ENCODE measurements at regions not wholly inside any gene's neighbourhood (a gene's known extent, or its start where the extent isn't known, plus 50 kb on each side); places are given as distances from the start of the nearest gene placed in this dataset.

DNA sequence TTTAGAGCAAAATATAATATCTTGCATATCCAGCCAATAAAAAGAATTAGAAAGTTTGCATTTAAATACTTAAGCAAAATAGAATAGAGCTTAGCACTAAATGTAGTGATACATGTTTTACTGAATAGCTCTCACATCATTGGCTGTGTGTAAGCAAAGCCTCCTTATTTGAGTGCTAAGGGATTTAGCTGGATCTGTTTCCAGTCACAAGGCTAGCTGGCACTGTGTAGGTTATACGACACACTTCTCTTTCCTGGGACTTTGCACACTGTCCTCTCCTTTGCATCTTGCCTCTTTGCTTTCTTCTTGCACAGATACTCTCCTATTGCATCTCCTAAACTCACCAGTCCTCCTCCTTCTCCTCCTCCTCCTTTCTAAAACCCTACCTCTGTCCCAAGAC is 423.8 kb downstream of the KLF5 start:
- no peak for DNase-seq

DNA sequence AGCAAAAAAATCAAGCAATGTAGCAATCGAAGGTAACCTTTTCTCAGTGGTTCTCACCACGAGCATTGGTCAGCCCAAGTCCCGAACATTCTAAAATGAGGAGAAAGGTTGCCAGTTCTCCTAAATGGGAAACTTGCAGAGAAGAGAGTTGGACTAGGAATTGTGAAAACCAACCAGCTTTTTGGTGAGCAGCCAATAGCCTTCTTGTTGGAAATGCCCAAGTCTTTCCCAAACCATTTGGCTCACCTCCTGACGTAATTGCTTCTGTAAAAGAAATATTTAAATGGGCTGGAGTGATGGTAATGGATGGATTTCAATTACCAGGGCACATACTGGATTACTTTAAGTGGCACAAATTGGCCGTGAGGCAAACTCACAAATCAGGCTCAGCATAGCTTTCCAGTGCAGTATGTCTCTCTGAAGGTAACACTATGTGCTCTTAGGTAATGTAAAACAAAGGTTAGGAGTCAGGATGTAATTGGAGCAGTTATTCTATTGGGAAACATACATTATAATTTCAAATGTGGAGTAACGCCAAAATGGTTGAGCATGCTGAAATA is 423.2 kb downstream of the KLF5 start:
- no peak for DNase-seq

DNA sequence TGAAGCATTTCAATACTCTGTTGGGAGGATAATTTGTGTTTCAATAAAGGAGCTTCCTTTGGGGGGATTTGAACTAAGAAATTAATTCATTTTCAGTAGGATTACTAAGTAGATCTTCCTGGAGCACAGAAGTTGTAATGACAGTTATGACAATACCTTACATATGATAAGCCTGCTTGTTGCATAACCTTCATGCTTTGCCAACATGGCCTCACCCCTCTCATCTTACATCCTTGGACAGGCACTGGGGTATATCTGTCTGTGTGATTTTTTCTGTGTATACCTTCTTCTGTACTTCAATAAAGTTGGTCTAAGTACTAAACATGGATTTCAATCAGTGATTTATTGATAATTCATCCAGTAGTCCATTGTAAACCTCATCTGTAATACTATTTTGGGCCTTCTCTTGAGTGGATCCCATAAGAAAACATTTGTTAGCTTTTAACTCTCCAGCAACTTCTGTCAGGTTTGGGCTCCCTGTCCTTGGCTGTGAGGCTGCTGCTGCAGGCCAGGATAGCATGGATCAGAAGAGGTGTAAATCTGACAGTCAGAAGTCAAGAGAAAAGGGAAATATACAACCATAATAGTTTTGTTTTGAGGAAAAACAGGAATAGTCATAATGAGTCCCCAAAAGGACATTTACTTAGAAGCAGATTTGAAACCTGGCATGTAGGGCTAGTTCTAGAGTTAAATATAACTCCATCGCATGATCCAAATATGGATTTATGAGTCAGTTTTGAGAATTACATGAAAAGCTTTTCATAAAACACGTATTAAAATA is 422.2 kb downstream of the KLF5 start:
- no peak for DNase-seq

DNA sequence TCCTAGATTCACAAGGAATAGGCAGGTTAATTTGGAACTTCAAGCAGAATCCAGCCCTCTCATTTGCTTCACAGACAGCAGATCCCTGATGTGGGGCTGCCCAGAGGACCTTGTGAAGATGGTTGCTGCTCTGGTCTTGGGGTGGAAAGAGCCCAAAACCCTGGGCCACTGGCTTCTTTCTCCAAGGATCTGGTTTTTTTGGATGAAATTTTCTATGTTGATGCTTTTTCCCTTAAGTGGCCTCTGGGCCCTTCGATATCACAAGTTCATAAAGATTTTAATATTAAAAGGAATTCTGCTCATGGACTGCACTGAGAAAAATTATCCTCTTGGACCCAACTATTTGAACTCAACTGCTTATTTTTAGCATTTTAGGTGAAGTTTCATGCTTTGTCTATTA is 421.1 kb downstream of the KLF5 start:
- DNase-seq, result no peak

DNA sequence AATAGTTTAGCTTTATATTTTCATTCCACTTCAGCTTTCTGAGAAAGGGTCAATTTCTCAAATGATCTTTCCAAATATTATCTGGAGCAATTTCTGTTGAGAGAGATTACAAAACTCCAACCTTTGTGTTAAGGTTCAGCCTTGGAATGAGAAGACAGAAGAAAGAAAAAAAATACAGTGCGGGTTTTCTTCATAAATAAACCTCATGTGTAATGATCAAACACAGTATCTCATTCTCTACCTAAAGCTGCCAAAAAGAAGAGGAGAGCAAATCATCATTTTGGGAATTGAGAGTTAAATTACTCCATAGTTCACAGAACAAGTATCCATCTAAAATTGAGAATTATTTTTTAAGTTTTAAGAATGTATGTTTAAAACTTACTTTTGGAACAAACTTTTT is 420.5 kb downstream of the KLF5 start:
- no peak for DNase-seq

DNA sequence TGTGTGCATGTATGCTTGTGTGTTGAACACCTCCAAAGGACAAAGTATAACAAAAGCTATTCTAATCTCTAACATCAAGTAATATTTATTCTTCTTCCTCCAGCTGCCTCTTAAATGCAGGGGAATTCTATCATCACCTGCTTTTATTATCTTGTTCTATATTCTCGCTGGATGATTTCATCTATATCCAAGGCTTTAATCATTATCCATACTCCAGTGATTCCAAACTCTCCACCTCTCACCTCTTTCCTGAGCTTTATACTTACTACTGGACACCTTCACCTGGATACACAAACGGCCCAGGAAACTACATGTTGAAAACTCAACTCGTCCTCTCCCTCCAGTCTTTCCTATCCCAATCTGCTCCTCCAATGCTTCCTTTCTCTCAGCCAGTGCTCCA is 418.6 kb downstream of the KLF5 start:
- DNase-seq, result no peak

DNA sequence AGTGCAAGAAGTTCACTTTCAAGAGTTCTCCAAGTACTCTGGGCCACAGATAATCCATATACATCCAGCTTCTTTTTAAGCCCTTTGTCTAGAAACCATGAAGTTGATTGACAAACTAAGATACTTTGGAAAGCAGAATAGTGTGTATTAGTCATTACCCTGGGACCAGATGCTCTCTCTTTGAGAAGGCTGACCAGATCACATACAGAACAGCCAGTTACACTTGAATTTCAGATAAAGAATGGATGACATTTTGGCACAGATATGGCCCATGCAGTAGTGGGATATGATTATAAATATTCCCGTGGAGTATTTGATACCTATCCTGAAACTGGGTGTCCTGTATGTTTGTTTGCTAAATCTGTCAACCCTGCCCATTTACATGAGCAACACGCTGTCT is 414.2 kb downstream of the KLF5 start:
- DNase-seq, result no peak

DNA sequence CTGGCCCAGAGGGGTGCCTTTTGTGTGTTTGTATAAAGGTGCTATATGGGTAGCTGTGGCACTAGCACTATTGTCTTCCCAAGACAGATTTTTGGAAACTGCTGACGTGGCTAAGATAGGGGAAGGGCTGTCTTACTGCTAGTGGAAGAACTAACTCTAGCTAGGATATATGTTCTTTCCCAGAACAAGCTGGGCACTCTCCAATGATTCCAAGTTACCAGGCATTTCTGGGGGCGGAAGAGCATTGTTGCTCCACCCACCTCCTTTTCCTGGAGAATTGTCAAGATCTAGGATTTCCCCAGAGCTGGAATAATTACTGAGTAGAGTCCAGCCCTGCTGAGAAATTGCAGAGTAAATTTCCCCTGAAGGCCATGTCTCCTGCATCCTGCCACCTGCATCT is 408.3 kb downstream of the KLF5 start:
- no peak for DNase-seq

DNA sequence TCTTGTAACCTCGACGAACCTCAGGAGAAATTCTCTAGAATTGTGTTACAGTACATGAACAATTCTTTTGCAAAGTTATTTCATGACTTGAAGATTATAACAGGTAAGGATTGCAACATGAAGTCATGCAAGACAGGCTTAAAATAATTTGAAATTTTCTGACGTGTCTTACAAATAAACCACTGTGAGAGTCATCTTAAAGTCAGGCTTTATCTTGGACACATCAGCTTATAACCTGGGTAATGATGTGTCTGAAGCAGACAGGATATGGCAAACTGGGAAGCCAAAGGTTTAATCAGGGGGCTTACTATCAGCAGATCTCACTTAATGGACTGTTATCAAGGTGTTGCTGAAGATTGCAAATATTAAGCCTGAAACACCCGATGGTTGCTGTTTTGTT is 407.8 kb downstream of the KLF5 start:
- DNase-seq, result no peak

DNA sequence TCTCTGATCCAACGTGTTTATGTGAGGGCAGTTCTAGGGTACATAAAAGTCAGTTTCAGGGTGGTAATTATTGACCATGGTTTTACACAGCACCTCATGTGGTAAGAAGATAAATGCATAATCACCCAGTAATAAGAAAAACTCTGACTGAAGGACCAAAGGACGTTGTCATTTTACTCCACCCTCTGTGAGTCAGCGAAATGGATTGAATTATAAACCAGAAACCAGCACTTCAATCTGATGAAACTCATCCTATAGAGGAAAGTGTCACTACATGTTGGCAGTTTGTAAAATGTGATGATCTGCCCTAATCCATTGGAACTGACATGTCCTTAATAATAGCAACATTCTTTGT is 406.8 kb downstream of the KLF5 start:
- no peak for DNase-seq

DNA sequence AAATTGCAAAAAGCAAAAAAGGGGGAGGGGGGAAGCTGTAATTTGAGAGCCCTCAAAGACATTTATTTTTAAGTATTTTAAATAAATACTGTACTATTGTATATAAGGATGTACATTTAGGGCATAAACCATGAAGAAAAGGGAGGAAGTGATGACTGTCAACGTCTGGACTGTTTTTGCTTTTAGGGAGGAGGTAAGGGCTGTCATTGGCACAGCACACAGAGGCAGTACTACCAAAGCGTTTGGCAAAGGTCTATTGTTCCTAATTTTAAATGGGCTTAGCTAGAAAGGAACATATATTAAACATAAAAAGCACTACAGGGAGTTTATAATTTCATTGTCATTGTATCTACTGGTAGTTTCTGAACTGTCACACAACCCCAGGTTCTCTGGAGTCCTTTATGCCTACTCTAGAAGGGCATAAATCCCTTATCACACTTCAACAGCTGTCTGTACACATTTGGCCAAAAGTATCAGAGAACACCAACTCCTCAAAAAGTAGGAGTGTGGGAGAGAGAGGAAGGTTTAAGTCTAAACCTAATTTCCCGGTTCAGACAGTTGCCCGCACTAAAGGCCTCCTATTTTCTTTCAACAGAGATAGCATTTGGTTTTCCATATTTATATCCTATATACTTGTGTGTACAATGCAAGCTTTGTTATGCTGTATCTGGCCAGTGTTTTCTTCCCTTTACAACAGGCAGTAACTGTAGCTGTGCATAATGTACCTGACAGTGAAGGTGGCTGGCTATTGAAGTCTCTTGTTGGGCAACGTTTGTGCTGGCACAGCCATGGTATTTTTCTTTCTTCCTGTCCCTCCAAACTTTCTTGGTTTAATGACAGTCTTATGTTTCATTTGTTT is 406.2 kb downstream of the KLF5 start:
- no peak for DNase-seq

DNA sequence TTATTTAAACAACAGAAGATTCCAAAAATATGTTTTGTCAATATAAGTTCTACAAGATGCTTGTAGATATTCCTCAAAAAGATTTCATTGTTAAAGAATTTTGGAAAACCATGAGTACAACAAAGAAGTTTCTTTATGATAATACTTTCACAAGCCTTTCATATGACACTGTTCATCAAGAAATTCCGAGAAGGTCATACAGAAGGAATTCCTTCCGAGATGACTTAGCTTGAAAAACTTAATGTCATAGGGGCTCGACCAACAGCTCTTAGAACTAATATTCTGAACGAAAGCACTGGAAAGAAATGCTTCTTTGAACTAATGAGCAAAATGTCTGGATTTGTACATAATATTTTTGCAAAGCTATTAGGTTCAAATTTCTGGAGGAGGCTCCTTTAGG is 403.4 kb downstream of the KLF5 start:
- no peak for DNase-seq

DNA sequence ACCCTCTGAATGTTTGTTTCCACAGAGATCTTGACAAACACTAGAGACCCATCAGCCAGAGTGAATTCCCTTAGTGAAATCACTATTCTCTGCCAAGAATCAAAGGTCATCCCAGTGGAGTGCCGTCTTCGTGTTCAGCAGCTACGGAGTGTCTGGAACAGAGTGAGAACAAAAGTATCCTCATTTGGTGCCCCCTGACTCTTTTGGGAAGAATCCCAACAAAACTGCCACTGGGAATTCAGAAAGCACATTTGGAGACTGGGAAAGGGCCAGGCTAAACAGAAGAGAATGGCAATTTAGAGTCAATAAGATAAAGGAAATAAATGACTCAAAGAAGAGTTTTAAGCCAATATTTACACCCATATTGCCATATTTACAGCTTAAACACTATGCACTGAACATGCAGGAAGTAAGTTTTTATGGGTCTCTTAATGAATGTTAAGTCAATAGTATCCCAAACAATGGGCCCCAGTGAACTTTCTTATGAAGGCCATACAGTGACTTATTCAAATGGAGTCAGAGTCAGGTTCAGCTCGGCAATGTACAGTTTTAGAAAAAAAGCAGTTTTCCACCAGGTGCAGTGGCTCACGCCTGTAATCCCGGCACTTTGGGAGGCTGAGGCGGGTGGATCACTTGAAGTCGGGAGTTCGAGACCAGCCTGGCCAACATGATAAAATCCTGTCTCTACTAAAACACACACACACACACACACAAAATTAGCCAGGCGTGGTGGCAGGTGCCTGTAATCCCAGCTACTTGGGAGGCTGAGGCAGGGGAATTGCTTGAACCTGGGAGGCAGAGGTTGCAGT is 392.6 kb downstream of the KLF5 start:
- DNase-seq, result no peak

DNA sequence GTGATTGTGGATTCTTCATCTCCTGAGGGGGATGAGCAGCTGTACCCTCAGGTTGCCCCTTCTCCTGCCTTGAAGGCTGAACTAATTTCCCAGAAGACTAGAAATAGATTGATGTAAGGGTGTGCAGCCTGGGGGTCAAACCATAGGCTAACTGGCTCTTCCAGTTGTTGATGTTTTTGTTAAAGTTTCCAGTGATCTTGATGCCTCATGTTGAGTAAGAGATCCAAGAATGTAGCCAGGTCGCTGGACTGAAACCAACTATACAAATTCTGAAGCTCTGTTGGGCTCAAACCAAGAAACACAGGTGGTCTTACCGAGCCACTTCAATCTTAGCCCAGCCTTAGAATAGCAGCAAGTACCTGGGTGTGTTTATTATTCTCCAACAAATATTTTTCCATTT is 391.8 kb downstream of the KLF5 start:
- no peak for DNase-seq

DNA sequence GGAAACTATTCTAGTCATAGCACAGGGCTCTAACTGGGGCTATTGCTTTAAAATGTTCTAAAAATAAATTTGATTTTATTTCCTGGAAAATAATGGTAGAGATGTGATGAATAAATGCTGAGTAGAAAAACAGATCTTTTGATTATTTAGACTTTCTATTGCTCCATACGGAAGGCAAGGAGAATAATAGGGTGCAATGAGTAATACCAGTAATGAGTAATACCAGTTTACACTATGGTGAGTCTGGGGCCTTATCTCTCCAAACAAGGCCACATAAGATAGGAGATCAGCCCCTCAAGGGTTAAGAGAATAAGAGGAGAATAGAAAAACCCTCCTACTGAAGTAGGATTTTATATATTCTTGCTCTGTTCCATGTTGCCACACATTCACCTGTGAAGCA is 390.4 kb downstream of the KLF5 start:
- no peak for DNase-seq

DNA sequence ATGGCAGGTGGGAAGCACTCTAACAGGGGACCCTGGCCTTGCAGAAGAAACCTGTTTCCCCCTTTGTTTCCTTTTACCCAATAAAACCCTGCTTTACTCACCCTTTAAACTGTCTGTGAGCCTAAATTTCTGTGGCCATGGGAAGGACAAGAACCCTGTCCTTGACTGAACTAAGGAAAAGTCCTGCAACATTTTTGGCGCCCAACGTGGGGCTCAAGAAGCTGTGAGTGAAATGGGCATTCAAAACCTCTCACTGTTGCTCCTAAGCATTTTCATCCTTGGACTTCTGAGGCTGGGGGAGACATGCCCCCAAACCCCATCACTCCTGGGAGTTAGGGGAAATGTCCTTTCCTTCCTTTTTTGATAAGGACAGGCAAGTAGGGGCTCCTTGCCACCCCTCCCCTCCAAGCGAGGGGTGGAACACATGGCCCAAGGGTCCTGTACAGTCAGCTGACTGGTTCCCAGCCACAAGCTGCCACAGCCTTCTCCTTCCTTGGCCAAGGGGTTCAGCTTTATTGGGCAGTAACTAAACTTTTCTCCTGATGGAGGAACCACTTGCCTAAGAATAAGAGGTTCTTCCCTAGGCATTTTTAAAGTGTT is 381.6 kb downstream of the KLF5 start:
- DNase-seq, result peak in 1 of 2 experiments; percentile 2

DNA sequence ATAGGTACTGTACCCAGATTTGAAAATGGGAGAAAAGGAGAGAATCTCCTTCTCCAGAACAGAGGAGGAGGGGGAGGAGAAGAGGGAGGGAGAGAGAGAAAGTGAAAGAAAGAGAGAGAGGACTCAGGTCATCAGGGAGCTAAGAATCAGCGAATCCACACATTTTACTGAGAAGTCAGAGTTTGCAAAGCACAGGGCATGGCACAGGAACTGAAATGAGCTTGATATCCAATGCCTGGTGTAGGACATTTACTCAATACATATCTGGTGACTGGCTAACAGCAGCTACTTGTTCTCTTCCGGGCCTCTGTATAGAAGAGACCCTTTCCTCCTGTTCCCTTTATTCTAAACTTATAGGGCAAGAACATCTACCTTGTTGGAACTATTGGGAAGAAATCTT is 375.1 kb downstream of the KLF5 start:
- no peak for DNase-seq

DNA sequence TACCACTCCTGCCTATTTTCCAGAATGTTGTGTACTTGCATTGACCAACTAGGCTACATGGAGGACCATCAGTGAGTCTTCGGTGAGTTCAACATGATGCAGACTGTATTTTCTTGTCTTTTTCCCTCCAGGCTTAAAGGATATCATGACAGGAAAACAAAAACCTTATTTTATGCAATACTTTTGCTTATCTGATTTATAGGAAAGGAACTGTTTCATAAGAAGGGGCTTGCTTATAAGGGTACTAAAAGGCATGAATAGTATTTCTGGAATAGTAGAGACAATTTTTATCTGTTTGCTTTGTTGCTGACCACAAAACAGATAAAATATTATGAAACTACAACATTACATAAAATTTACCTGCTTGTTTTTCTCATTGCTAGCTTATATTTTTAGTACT is 374.7 kb downstream of the KLF5 start:
- DNase-seq, result no peak

DNA sequence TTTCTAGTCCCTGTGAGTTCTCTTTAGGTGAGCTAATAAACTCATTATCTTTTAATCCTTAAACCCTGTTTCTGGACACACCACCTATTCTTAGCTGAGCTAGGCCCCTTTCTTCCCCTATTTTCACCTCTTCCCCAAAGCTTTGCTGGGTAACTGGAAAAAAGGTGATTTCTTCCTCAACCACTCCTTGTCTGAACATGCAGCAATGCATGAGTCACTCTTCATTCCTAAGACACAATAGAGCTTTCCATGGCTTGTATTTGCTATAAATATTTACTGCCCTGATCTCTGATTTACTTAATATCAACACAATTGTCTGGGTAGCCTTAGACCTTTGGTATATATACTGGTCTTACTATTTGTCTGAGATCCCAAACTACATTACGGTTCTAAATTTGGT is 370.9 kb downstream of the KLF5 start:
- DNase-seq, result no peak

DNA sequence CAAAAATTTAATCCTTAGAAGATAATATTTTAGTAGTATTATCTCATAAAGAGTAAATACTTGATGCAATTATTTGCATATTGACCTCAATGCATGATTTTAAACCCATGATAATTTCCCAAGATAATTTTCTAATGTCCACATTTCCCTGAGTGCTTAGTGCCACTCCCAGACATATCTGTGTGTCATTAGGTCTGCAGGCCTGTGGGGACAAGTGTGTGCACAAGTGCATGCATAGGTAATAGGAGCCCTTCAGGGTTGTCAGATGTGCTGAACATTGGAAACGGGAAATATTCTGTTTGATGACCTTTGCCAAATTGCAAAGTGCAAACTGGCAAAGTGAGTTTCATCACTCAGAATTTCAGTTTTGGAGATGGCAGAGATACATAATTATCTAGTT is 369.9 kb downstream of the KLF5 start:
- DNase-seq, result no peak

DNA sequence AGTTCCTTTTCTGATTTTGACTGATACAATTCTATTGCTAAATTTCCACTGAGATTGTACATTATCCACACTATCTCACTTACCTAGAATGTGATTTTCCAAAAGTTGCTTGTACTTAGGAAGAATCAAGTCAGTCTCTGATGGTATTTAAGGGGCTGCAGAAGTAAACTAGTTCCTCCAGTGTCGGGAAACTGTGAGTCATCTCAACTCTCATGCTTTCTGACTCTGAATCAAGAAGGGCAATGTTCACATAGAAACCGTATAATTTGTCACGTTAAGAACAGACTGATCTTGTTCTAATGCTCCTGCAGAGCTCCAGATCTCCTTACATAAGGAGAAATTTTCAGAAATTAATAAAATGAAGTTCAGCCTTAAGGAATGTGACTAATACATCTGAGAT is 369.3 kb downstream of the KLF5 start:
- DNase-seq, result no peak

DNA sequence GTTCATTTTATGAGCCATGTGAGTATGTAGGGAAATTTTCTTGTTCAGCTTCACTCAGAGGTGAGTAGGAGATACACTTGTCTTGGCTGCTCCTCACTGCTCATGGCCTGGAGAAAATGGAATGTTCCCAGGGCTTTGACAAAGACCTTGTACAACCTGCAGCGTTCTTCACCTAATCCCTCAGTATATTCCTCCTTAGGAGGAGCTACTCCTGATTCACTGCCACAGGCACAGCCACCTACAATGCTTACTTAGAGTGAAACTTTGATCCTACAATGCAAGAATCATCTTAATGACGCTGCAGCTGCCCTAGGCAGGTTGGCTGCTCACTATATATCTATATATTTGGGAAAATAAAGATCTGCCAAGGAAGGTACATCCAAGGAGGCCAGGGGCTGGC is 364.2 kb downstream of the KLF5 start:
- no peak for DNase-seq

DNA sequence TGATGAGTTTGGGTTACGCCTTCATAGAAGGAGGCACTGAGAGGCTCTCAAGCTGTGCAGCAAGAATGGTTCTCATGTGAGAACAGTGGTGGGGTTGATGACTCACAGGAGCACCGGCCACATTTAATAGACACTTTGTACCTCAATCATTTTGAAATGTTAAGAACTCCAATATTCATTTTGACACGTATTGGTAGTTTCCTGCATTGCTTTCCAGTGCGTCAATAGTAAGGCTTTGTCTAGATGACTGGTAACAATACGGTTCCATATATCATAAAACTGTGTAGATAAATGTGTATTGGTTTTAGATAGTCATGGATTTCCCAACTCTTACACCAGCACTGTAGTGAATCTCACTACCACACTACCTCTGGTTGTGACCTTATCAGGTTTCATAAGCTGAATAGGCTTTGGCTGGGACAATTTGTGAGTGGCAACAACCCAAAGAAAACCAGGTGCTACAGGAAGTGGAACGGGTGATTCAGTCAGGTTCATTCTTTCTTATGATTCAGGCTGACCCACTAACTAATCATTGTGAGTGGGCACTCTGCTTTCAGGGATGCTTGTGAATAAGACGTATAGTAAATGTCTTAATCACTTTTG is 362.6 kb downstream of the KLF5 start:
- DNase-seq, result no peak
